GM18907 (cell line): ENCODE measurements at regions not wholly inside any gene's neighbourhood (a gene's known extent, or its start where the extent isn't known, plus 50 kb on each side); places are given as distances from the start of the nearest gene placed in this dataset.

ENCODE experiments used
- ATAC-seq: cut with Tn5 transposase; IDR thresholded peaks from one replicate; pipeline ENCODE4 v1.9.1; 2021; ENCODE audit warnings: mild to moderate bottlenecking, moderate library complexity; ENCODE audit not compliant: unreplicated experiment

DNA sequence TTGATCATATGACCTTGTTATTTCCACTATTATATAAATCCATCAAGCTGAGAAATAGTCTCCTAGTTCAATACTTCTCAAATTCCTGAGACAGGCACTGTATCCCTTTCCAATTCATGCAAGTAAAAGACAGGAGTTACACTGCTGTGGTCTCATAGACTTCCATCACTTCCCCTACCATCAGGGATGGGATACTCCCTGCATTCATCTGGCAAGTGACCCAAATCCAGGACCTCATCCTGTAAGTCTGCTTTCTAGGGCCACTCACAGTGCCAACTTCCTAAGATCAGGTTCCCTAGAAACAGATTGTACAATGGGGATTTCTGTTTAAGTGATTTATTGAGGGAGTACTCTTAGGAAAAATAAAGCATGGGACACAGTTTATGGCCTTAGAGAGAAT lies 424.0 kb upstream of the CDH7 start:
- ATAC-seq = no peak

DNA sequence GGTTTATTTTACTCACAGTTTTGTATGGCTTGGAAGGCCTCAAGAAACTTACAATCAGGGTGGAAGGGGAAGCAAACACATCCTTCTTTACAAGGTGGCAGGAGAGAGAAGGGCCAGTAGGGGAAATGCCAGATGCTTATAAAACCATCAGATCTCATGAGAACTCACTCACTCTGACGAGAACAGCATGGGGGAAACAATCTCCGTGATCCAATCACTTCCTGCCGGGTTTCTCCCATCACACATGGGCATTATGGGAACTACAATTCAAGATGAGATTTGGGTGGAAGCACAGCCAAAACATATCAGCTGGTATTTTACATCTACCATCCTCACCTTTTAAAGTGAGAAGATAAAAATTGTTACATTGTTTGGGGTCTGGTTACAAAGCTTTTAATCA lies 427.9 kb upstream of the CDH7 start:
- ATAC-seq = no peak

DNA sequence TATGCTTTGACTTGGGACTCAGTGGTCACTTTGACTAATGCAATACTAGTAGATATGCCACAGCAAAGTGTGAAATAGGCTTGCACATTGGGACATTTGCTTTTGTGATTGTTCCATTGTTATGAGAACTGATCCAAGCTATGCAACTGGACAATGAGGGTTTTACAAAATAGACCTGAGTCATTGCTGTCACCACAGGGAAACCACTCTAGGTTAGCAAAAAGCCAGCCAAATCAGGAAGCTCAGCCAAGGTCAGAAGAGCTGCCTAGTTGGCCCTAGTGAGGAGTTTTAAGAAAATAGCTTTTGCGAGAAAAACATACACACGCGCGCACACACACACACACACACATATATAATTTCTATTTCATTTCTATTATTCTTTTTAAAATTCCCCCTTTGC lies 452.4 kb upstream of the CDH7 start:
- no peak for ATAC-seq

DNA sequence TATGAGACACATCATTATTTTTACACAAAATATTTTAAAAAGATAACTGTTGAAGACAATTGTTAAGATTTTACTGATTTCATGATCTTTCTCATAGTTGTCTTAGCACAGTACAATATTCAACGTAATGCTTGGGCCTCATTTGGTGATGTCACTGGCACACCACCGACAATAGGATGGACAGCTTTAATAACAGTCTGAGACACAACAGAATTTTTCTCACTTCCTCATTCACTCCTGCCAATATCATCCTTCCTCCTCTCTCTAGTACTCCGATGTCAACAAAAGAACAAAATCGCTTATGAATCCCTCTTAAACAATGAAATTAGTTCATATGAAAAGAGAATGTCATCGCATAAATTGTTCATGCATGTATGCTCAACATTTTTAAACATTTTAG lies 461.9 kb upstream of the CDH7 start:
- no peak for ATAC-seq

DNA sequence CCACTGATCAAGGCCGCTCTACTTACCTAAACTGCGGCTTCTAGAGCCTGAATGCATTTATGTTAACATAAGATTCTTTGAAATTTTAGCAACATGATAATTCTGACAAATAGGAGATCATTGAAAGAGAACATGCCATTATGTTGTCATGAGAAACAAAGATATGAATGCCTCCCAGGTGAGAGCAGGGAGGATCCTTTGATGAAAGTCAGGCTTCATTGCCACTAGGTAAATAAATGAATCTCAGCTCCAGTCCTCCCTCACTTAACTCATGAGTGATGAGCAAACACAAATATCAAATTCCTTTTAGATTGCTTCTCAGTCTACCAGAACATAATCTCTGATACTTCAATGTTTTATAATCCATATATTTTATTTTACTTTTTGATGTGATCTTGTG lies 463.2 kb upstream of the CDH7 start:
- ATAC-seq = no peak

DNA sequence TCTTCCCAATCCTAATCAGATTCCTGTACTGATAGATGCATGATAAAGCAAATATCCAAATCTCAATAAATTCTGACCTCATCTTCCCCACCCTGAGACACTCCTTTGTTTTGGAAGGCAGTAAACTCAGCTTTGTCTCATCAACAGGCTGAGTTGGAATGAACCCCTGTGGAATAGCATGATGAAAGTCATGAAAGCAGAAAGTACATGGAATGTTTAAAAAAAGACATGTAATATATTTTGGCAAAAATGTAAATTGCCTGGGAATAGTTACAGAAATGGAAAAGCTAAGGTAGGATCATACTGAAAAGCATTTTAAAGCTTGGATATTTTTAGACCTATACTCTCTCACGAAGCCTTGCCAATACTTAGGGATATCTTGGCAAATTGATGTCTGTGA lies 468.7 kb upstream of the CDH7 start:
- ATAC-seq = no peak

DNA sequence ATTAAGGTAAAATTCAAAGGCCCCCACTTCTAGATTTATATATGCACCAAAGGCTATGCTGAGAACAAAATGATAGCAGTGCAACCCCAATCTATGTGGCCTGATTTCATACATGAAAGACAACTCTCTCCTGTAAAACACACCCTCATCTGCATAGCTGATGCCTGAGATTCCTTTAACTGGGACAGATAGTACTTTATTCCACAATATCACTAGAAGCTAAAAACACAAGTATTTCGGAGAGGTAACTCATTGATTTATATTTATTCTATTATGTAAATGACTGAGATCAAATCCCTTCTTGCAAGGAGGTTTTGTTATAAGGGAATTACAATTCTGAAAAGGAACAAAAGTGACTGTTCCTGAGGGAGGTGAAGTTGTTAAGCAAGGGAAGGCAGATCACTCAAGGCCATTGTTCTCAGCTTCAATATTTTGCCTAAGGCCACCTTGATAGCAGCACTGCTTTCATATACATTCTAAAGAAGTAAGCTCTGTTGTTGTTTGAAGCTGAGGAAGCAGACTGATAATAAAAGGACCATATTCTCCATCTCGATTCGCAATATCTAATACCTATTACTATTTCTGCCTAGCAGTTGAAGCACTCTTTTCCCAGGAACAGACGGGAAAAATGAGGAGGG lies 471.0 kb upstream of the CDH7 start:
- ATAC-seq = no peak

DNA sequence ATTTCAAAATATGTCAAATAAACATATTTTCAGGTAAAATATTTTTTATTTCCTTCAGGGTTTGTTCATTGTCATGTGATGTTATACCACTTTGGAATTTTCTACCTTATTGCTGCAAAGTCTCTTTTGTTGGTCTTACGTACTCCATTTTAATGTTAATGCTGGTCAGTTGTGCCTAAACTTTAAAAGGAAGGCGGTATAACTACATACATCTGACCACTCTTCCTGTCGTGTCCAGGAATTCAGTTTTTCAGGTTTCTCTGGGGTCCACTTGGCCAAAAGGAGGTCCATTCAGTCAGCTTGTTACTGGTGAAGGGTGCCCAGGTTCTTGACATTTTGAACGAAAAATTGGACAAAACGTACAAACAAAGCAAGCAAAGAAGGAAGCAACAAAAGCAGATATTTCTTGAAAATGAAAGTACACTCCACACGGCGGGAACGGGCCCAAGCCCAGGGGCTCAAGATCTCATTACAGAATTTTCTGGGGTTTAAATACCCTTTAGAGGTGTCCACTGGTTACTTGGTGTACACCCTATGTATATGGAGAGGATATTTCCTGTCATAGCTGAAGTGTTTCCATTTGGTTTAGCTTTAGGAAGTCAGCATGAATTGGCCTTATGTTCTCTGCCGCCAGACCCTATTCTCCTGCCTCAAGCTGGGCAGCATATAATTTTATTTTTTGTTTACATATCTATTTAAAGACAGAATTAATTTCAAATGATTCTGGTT lies 471.7 kb upstream of the CDH7 start:
- ATAC-seq = no peak

DNA sequence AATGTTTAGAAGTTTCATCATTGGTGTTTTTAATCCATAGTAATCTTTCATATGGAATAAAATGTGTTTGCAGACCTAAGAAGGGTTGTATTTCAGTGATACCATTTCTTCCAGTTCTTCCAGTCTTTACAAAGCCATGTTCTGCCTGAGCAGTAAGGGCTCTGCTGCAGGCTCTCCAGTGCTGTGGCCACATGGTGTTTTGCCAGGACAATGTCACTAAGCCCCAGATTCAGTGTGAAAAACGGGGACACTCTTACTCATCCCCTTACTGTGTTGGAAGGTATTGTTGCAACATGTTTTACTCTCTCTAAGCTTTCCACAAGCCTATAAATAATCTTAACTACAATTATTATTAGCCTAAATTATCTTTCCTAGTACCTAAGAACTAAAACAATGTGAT lies 481.4 kb upstream of the CDH7 start:
- ATAC-seq = no peak

DNA sequence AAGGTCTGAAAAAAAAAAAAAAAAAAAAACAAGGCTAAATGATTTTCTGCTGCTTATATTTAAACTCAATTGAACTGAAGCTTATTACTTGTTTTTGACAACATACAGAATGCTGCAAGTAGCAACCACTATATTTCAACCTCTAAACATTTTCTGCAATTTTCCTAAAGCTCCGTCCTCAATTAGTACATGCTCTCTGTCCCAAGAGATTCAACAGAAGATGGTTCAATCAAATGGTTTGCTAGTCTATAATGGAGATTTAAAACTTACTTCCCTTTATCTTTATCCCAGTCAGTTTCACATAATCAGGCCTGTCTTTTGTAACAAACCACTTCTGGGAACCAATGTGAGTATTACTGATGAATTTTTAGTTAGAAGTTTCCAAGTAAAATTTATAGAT lies 485.1 kb upstream of the CDH7 start:
- ATAC-seq = no peak

DNA sequence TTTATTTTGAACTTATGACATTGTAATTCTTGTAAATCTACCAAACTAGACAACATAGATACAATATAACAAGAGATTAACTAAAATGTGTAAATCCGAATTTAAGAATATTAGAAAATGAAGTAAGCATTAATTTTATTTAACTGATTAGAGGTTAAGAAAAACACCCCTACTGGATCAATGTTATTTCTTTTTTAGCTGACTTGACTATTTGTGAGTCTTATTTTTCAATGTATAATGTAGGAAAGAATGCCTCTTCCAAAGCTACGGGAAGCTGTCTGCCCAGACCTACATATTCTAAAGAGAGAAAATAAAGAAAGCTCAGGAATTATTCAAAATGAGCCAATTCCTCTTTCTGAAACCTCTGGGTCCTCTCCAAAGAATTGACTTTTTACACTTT lies 490.8 kb upstream of the CDH7 start:
- no peak for ATAC-seq

DNA sequence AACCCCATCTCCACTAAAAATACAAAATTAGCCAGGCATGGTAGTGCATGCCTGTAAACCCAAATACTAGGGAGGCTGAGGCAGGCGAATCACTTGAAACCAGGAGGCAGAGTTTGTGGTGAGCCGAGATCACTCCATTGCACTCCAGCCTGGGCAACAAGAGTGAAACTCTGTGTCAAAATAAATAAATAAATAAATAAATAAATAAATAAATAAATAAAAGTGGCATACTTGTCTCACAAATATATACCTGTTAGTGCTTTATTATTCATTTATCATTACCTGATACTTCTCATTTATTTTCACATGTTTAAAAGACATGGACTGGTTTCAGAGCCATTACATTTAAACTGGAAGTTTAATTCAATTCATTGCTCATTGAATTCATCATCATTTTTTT lies 491.4 kb upstream of the CDH7 start:
- no peak for ATAC-seq

DNA sequence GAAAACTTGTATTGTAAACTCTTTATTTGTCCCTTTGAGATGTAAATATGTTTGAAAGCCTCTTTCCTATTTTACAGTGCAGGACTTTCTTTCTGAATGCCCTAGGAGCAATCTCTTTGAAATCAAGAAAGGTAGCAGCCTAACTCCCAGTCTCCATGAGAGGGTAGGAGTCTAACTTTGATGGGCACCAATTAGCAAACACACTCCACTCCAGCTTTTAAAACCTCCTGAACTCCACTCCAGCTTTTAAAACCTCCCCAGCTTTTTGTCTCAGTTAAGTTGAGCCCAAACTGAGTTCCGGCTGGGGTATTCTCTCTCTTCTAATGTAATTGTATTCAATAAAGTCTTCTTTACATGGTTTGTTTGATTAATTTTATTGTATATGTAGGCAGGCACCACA lies 493.7 kb upstream of the CDH7 start:
- ATAC-seq = no peak

DNA sequence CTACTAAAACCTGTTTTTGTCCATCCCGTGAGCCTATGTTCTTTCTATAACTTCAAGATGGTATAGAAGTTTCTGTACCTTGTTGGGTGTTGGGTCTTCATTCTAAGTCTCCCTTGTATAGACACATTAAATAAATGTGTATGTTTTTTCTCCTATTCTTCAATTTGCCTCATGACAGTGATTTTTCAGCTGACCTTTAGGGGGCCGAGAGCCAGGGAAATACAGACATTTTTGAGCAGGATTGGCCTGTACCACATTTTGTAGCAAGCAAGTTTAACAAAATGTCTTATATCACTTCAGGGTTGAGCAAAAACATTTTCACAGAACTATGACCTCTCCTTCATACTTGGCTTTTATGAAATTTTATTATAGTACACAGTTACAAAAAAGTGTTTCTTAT lies 495.4 kb upstream of the CDH7 start:
- no peak for ATAC-seq

DNA sequence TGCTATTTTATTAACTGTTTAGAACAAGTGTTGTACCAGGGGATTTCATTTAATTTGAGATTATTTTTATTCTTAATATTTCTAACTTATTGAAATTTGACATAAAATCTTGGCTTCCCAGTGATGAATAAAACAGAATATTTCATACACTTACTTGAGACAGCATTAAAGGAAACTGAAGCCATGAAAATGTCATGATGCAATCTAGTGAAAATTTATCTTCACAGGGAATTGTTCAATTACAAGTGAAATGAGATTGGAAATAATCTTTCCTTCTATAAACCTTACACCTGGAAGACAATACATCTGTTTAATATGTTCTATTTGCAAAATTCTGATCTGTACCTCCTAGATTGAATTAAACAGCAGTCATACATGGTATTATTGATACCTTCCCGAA lies 511.0 kb upstream of the CDH7 start:
- no peak for ATAC-seq

DNA sequence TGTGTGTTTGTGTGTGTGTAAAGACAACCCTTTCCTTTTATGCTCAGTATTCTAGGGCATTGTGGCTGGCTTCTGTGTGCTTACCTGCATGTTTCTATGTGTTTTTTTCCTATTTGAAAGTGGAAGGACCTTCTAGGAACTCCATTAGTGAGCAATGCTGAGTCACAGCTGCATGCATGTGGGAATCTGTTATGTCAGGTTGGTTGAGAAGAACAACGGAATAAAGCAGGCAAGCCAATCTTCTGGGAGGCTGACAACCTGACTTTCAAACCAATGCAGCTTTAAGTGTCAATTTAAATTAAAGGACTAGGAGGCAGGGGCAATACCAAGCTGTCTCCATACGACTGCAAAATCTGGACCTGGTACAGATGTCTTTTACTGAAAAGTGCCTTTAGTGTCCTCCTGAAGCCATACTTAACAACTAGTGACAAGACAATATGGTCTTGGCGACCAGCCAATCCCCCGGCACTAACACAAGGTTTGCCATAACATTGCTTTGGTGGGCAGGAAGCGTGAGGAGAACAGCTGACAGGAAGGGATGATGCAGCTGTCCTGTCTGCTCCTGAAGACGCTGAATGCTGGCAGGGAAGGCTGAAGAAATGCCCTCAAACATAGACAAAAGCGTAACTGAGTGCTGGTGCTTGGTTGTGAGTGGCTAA lies 514.7 kb upstream of the CDH7 start:
- ATAC-seq = no peak

DNA sequence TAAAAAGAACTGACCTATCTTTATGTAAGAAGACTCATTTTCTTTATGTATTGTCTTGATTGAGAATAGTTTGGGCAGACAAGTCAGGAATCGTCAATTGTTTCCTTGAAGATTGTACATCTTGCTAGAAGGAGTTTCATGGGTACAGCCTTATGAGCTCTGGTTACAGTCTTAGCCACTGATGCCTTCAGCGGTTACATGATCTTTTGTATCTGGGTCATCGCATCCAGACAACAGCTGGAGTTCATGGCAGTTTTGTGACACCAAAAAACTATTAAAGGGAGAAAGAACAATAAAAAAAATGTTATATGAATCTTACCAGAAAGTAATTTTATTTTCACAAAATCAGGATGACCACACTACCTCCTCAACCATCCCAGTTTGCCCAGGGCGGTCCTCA lies 520.5 kb upstream of the CDH7 start:
- no peak for ATAC-seq

DNA sequence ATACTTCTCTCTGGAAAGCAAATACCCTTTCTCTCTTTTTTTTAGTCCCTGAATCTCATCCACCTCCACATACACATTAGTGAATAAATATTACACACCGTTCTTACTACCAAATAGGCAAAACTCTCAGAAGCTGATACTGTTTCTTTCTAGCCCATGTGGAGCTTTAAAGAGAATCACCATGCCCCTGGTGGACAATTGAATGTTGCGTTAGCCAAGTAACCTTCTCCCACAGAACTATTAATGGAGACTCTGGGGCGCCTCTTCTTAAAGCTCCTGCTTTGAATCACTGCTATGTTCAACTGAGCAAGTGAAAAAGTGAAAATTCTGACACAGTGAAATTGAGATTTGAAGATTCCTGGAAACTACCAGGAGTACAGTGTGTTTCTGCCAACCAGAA lies 522.8 kb upstream of the CDH7 start:
- no peak for ATAC-seq

DNA sequence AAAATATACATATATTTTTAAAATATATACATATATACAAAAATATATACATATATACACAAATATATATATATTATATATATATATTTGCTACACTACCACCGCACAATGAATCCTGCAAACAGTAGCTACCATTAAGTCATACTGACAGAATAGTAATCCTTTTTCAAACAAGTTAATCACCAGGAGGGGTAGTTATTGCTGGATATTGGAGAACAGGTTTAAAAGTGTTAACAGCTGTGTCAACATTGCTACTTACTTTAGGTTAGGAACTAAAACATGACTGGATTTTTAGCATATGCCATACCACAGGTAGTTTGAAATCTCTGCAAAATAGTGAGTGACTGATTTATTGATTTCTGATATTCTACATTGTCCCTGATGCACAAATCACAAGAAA lies 529.1 kb upstream of the CDH7 start:
- ATAC-seq = no peak

DNA sequence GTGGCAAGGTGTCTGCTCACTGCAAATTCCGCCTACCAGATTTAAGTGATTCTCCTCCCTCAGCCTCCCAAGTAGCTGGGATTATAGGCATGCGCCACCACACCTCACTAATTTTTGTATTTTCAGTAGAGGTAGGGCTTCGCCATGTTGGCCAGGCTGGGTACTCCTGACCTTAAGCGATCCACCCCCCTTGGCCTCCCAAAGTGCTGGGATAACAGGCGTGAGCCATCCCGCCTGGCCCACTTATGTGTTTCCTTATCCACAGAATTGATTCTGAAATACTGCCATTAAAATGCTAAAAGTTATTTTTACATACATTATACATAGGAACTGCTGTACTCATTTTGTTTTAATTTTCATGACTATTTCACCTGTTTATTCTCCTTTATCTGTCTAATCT lies 529.7 kb upstream of the CDH7 start:
- no peak for ATAC-seq

DNA sequence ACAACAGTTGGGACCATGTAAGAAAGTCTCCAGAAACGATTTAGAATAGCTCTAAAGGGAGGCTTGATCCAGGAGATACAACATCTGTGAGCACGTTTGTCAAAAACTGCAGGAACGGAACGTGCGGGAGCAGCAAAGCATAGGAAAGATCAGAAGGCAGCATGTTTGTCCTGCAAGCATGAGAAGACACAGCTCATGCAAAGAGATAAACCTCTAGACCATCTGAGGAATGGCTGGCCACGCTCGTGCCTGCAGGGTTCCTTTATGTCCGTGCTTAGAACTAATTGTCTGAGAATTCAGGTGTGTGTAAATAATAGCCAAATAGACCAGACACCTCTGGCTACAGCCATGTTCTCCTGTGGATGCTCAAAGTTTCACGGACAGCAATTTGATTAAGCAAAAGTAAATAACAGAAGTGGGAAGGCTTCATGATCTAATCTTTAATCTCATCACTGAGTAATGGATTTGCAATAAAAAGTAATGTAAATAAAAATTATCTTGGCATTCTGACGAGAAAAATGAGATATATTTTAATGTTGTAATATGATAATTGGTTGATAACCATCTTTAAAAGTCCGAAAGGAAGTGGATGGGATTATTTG lies 534.8 kb upstream of the CDH7 start:
- no peak for ATAC-seq

DNA sequence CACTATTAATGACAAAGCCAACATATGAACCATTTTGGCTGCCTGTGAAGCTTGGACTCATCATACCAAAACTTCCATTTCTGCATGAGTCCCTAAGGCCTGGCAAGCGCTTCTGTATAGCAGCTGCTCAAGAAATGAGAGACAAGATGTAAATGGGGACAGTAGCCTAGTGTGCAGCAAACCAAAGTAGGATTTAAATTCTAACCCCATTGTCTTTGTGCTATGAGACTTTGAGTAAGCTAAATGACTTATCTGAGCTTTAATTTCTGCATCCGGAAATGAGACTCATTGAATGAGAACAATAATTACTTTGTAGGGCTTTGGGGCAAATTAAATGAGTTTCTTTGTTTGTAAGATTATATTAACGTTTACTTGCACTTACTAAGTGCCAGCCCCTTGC lies 536.4 kb upstream of the CDH7 start:
- ATAC-seq = no peak
